Dermis blood vessel endothelial cell (primary cell): ENCODE measurements at regions not wholly inside any gene's neighbourhood (a gene's known extent, or its start where the extent isn't known, plus 50 kb on each side); places are given as distances from the start of the nearest gene placed in this dataset.
"Not testable (repeated sequence)": the region's sequence is repeated elsewhere in the genome, so short reads cannot be mapped to it uniquely, and the experiment has no call there.

Experiments used
- DNase-seq: peaks from one replicate; pipeline ENCODE4 v3.0.0; 2010

DNA sequence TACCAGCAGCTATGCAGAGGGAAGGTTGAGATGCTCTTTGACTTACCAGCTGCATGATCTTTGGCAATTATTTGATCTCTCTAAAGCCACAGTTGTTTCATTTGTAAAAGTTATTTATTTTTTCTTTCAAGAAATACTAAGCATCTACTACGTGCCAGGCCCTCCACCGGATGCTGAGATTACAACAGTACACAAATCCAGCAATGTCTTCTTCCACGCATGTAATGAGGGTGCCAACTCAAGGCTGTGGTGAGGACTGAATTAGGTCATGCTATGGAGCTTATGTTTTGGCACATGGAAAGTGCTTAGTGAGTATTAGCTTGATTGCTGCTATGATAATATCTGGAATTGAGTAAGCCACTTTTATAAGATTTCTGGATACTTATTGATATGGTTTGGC is 358.2 kb downstream of the IRS2 start:
- DNase-seq: no peak

- no peak for DNase-seq
Observed at GRCh38 chr13:109427695-109428094, 358.7 kb downstream of the IRS2 start.

DNA sequence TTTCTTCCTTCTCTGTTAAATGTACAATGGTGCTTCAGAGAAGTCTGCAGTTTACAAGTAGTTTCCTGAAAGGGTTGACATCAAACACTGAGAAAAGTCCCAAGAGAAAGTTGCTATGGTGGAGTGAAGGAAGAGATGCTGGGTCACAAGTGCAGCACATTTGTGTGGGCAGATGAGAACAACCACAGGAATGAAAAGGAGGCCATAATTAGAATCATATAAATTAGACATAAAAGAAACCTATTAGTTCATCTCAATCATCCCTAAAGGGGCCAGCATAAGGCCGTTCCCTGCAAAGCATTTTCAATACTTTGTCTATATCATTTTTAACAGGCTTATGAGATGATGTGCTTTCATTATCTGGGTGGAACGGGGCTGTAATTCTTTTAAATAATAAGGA is 359.2 kb downstream of the IRS2 start:
- no peak for DNase-seq

DNA sequence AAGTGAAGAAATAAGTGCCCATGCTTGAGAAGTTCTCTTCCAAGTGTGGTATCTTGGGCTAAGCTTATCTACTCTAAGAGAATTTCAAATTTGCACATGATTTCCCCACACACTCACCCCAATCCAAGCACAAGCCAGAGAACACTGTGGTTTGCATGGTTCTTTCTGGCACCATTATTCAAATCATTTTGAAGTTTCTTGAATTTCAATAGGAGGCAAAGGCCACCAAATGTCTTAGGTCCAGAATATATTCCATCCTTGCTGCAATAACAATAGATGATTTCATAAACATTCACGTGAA is 359.7 kb downstream of the IRS2 start:
- DNase-seq: no peak

- no peak for DNase-seq
Observed at GRCh38 chr13:109425821-109426689, 360.3 kb downstream of the IRS2 start.

DNA sequence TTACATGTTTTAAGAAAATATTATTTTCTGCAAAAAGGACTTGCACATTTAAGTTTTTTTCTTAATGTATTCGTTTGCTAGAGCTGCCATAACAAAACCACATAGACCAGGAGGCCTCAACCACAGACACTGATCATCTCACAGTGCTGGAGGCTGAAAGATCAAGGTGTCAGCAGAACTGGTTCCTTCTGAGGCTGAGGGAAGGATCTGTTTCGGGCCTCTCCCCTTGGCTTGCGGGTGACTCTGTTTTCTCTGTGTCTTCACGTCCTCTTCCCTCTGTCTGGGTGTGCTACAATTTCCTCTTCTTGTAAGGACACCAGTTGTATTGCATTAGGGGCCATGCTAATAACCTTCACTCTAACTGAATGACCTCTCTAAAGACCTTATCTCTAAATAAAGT is 364.2 kb downstream of the IRS2 start:
- DNase-seq: no peak

DNA sequence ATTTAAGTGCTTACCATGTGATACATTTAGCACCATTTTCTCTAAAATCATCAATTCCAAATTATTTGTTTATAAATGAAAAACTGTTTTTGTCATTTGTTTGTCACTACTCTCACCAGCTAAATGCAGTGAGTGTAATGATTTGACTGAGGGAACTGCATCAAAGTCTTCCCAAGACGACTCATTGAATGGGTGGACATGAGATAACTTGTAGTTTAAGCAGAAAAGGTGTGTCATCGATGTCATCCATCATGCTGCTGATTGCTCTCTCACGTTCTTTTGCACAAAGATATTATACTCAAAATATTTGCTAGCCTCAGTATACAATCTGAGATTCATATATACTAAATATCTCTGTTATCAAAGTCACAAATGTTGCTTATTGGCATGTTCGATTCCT is 366.5 kb downstream of the IRS2 start:
- no peak for DNase-seq

- DNase-seq: no peak
Observed at GRCh38 chr13:109418111-109418510, 368.3 kb downstream of the IRS2 start.

- no peak for DNase-seq
Observed at GRCh38 chr13:109416001-109416400, 370.4 kb downstream of the IRS2 start.

DNA sequence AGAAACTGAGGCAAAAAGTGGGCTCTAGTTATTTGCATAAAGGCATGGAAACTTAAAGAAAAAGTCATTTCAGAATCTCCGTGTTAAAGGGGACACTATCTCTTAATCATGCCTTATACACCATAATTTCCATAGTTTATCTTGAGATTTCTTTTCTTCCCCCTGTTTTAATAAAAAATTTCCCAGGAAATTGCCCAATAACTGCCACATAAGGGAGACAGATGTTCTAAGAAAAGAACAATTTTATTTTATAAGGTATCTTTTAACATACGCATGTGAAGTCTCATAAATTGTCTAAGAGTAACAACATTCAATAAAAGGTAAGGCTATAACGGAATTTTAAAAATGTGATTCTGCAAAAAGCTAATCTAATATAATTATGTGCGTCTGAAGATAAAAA is 371.3 kb downstream of the IRS2 start:
- no peak for DNase-seq

DNA sequence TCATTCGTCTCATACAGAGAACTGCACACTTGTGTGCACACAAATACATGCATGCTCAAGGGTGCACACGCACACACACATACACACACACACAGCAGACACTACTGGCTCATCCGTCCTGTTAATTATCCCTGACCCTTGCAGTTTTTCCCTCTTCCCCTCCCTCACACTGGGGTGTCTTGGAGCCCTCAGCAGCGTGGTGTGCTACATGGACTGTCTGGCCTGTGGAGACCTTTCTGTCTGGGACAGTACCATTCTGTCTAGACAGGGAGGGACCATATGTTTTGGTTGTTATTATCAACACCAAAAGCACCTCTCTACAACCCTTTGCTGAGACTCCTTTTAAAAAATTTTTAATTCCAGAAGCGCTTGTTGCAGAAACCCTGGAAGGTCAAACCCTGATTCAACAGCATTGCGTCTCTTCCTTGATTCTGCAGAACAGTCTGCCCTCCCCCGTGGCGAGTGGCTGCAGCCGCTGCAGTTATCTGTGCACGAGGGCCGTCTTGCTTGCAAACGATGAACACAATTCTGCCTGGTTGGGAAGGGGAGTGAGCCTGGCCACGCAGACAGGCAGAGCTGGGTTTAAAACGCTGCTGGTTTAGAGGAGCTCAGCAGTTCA is 374.0 kb downstream of the IRS2 start:
- DNase-seq: no peak

DNA sequence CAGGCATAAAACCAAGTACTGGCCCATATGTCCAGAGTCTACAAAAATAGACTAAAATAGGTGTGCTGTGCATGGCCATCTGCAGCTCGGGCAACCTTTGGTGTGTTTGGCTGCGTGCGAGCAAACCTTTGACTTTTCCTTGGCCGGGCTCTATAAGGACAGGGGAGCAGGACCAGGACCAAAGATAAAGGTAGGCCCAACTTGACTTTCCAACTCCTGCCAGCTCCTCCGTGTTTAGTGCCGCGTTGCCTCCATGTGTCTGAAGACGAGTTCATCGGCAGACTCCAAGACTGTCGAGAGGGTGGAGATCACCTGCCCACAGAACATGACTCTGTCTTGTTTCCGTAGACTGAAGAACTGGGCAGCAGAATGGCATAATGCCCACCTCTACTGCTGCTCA is 375.5 kb downstream of the IRS2 start:
- no peak for DNase-seq

DNA sequence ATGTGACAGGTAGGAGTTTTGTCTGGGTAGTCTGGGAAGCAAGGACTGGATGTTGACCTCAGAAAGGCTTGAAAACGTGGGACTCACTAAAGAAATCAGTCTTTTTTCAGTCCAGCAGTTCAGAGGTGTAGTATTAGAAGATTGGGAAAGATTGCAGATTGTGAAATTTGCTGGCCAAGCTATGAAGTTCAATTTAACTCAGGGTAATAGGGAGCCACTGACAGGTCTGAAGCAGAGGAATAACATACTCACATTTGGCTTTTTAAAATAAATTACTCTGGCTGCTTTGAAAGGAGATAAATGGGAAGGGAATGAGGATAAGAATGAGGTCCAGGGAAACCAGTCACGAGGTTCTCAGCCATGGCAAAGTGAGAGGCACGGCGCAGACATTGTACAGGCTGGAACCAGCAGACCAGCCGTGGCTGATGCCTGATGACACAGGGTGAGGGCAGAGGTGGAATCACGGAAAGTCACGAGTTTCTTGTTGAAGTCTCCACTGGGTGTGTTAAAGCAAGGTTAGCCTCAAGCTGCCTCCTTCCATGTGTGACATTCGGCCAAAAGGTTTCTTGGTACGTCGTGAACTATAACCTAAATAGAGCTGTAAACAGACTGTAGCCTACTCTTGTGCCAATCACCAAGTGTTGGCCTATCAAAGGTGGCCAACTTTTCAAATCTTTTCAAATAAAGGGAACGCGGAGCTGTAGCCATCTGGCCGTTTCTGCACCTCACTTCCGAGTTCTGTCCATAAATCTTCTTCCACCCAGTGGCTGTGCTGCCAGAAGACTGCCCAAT is 377.6 kb downstream of the IRS2 start:
- no peak for DNase-seq

DNA sequence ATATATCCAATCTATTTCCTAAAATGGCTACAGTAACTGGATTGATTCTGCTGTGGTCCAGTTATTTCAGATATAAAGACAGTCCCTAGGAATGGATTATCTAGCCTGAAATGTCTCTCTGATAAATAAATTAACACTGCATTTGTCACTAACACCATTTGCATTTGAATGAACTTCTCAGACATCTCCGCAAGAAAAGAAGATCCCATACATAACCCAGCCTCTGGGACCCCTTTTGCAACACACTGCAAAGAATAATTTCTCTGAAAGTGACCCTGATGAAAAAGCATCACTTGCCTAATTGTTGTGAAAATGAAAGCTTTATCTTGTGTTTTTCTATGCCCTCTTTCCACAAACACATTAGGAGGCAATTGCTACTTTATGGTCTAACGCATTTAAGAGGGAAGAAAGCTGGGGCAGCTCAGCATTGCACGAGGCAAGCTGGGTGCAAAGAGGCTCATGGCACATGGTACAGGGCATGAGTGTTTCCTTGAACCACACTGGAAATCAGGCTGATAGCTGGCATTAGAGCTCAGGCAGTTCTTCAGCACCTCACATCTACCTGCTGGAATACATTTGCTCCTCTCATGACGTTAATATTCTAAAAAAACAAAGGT is 379.9 kb downstream of the IRS2 start:
- DNase-seq: no peak

DNA sequence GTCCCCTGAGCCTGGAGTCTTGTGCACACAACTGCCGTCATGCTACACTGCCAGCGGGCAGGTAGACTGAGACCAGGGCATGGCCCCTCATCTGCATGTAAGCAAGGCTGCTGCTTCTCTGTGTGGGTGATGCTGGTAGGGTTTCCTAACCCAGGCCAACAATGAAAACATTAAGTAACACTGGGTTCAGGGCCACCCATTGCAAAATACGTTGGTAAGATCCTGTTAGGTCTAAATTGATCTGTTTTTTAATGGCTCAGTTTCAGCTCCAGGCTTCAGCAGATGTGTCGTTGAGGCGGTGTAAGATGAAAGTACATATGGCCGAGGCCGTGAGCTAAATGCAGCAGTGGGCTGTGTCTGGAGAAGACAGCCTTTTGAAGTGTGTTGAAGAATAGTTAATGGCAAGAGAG is 383.4 kb downstream of the IRS2 start:
- no peak for DNase-seq

GRCh38 chr13:109401891-109402290 is 384.5 kb downstream of the IRS2 start:
- no peak for DNase-seq

GRCh38 chr13:109401307-109401706 is 385.1 kb downstream of the IRS2 start:
- no peak for DNase-seq

DNA sequence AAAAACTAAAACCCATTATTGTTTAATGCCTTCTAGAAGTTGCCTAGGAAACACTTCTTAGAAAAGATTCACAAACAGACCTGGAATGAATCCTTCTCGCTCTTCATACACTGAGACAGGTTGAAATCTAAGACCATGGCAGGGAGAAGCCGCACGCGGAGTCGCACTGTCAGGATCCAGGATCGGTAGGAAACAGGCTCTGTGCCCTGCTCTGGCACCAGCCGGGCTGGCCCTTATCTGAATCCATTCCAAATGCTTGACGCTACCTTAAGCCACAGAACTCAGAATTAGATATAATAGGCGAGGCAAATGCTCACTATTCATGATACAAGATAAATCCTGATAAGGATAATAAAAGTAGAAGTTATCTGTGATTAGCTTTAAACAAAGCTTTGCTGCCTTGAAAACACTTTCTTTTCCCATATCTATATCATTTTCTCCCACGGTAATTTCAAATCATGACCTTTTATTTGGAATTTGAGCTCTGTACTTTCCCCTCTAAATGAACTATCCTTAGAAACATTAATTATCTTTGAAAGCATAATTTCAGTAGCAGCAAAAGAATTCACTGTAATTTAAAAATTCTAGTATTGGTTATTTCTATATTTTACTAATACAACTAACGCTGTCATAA is 385.6 kb downstream of the IRS2 start:
- DNase-seq: no peak

- no peak for DNase-seq
Observed at GRCh38 chr13:109400209-109400608, 386.2 kb downstream of the IRS2 start.

GRCh38 chr13:109398071-109398470 is 388.3 kb downstream of the IRS2 start:
- DNase-seq: not testable (repeated sequence)

- DNase-seq: no peak
Observed at GRCh38 chr13:109397285-109397684, 389.1 kb downstream of the IRS2 start.

DNA sequence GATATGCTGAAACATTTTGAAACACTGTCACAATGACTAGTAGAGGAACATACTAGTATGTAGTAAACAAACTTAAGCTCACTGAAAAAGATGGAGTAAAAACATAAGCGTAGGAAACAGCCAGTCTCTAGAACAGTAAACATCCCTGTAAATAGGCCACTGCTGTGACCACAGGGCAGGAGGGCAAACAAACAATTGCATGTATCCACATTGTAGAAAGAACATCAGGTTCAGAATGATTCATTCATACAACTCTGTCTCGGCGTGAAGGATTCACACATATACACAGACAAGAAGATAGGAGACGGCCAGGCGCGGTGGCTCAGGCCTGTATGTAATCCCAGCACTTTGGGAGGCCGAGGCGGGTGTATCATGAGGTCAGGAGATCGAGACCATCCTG is 390.1 kb downstream of the IRS2 start:
- no peak for DNase-seq

DNA sequence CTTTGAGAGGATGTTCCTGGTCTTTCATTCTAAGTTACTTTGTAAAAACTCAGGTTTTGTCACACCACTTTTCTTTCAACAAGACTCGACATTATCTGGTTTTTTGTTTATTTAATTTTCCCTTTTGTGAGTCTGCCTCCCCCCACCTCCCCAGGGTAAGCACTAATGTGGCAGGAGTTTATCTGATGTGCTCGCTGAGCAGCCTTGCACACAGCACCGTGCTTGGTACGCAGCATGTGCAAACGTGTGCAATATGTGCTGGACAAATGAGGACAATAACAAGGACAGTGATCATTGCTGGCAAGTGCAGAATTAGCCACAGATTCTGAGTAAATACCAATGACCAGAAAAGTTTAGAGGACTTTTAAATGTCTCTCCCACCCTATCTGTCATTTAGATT is 391.4 kb downstream of the IRS2 start:
- no peak for DNase-seq
